ENCODE measurements at regions not wholly inside any gene's neighbourhood (a gene's known extent, or its start where the extent isn't known, plus 50 kb on each side); places are given as distances from the start of the nearest gene placed in this dataset.

DNA sequence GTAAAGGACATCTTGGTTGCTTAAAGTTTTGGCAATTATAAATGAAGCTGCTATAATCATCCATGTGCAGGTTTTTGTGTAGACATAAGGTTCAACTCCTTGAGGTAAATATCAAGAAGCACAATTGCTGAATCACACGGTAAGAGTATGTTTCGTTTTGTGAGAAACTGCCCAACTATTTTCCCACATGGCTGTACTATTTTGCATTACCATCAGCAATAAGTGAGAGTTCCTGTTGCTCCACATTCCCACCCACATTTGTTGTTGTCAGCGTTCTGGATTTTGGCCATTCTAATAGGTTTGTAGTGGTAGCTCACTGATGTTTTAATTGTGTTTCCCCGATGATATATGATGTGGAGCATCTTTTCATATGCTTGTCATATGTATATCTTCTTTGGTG is 118.5 kb upstream of the KCNMB2 start:
- no peaks in the 10 kb centered on the region for H3K27me3 ChIP-seq (replicated peaks; ENCODE audit: control insufficient read depth, insufficient read depth, low read length)
- TF ChIP-seq, protein P1, sequence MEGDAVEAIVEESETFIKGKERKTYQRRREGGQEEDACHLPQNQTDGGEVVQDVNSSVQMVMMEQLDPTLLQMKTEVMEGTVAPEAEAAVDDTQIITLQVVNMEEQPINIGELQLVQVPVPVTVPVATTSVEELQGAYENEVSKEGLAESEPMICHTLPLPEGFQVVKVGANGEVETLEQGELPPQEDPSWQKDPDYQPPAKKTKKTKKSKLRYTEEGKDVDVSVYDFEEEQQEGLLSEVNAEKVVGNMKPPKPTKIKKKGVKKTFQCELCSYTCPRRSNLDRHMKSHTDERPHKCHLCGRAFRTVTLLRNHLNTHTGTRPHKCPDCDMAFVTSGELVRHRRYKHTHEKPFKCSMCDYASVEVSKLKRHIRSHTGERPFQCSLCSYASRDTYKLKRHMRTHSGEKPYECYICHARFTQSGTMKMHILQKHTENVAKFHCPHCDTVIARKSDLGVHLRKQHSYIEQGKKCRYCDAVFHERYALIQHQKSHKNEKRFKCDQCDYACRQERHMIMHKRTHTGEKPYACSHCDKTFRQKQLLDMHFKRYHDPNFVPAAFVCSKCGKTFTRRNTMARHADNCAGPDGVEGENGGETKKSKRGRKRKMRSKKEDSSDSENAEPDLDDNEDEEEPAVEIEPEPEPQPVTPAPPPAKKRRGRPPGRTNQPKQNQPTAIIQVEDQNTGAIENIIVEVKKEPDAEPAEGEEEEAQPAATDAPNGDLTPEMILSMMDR (IDR thresholded peaks at IDR 0.05; ENCODE audit: insufficient read depth in 1 of 2, low read depth in 1 of 2, low read length in 1 of 2, severe bottlenecking in 1 of 2, unreplicated experiment in 1 of 2), result no peak
- ChIA-PET POLR2A (no interaction called here), CTCF (no interaction called here)
- DNase-seq, result no peak
- no peaks in the 10 kb centered on the region for H3K9me3 Mint-ChIP-seq (ENCODE audit: unreplicated experiment)
- H3K9me3 ChIP-seq, result no peaks in the 10 kb centered on the region
- H3K4me3 ChIP-seq (ENCODE audit: low read depth, low read length), result no peak overlapping the region
- no peaks in the 10 kb centered on the region for H3K4me1 Mint-ChIP-seq (ENCODE audit: low read depth, unreplicated experiment)
- H3K36me3 Mint-ChIP-seq (ENCODE audit: insufficient read depth, unreplicated experiment), result no peaks in the 10 kb centered on the region
- H3K36me3 ChIP-seq (ENCODE audit: control insufficient read depth, insufficient read depth, low read length), result no peaks in the 10 kb centered on the region
- BruUV-seq (replicated peaks), result no TSS peak
- H3K4me3 Mint-ChIP-seq (ENCODE audit: unreplicated experiment), result no peak overlapping the region
- intact Hi-C loops (cut with micrococcal nuclease; ENCODE audit: unreplicated experiment), result no loop called here
- H3K4me1 ChIP-seq, result no peaks in the 10 kb centered on the region
- H3K27ac Mint-ChIP-seq (ENCODE audit: unreplicated experiment), result no peak overlapping the region
- H3K27me3 Mint-ChIP-seq (ENCODE audit: insufficient read depth, unreplicated experiment), result peaks cover 8% of the 10 kb centered on the region

DNA sequence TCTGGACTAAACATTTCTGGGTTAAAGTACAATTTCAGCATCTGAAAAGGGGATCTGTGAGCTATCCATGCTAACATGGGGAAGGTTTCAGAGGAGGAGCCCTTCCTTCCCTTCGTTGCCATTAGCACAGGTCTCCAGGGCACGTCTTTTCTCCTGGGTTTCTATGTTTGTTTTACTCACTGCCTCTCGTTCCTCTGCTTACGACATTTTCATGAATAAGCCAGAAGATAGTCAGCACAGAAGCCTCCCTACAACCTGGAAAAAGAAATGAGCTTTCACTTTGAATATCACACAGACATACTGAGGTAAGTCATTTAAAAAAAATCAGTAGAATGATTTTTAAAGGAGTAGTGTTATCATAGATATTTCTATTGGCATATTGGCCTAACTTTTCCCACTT is 117.2 kb upstream of the KCNMB2 start:
- Histone ChIP-seq H3K27me3 (replicated peaks; ENCODE audit: control insufficient read depth, insufficient read depth, low read length) (no peaks in the 10 kb centered on the region), H3K36me3 (ENCODE audit: control insufficient read depth, insufficient read depth, low read length) (no peaks in the 10 kb centered on the region), H3K4me1 (no peaks in the 10 kb centered on the region), H3K9me3 (no peaks in the 10 kb centered on the region), H3K4me3 (ENCODE audit: low read depth, low read length) (no peak overlapping the region)
- no peak for DNase-seq
- intact Hi-C loops (cut with micrococcal nuclease; ENCODE audit: unreplicated experiment), result no loop called here
- H3K36me3 Mint-ChIP-seq (ENCODE audit: insufficient read depth, unreplicated experiment), result no peaks in the 10 kb centered on the region
- no peaks in the 10 kb centered on the region for H3K9me3 Mint-ChIP-seq (ENCODE audit: unreplicated experiment)
- H3K4me3 Mint-ChIP-seq (ENCODE audit: unreplicated experiment), result no peak overlapping the region
- no peaks in the 10 kb centered on the region for H3K4me1 Mint-ChIP-seq (ENCODE audit: low read depth, unreplicated experiment)
- H3K27ac Mint-ChIP-seq (ENCODE audit: unreplicated experiment), result no peak overlapping the region
- TF ChIP-seq, protein P1 (IDR thresholded peaks at IDR 0.05; ENCODE audit: insufficient read depth in 1 of 2, low read depth in 1 of 2, low read length in 1 of 2, severe bottlenecking in 1 of 2, unreplicated experiment in 1 of 2), result no peak
- peaks cover 2% of the 10 kb centered on the region for H3K27me3 Mint-ChIP-seq (ENCODE audit: insufficient read depth, unreplicated experiment)
- BruUV-seq (replicated peaks), result no TSS peak
- ChIA-PET POLR2A (no interaction called here), CTCF (no interaction called here)

DNA sequence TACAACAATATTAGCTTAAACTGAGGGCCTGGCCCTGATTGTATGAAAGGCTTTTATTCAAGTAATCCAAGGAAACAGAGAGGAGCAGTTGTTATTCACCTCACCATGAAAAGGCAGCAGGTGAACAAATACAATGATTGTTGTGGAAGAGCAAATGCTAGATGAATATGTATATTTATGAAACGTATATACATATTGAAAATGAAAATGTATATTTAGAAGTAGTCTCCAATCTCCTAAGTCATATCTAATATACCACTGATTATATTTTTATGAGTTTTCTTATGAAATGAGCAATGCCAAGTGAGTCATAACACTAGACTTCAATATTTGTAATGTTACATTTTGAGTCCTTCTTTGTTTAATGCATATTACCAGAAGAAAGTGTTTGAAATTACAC is 116.2 kb upstream of the KCNMB2 start:
- no TSS peak for BruUV-seq (replicated peaks)
- Mint-ChIP-seq H3K4me1 (ENCODE audit: low read depth, unreplicated experiment) (no peaks in the 10 kb centered on the region), H3K4me3 (ENCODE audit: unreplicated experiment) (no peak overlapping the region), H3K27ac (ENCODE audit: unreplicated experiment) (no peak overlapping the region), H3K9me3 (ENCODE audit: unreplicated experiment) (no peaks in the 10 kb centered on the region), H3K27me3 (ENCODE audit: insufficient read depth, unreplicated experiment) (peaks cover 2% of the 10 kb centered on the region), H3K36me3 (ENCODE audit: insufficient read depth, unreplicated experiment) (no peaks in the 10 kb centered on the region)
- intact Hi-C loops (cut with micrococcal nuclease; ENCODE audit: unreplicated experiment), result no loop called here
- DNase-seq, result no peak
- Histone ChIP-seq H3K4me1 (no peaks in the 10 kb centered on the region), H3K4me3 (ENCODE audit: low read depth, low read length) (no peak overlapping the region), H3K27me3 (replicated peaks; ENCODE audit: control insufficient read depth, insufficient read depth, low read length) (no peaks in the 10 kb centered on the region), H3K9me3 (no peaks in the 10 kb centered on the region), H3K36me3 (ENCODE audit: control insufficient read depth, insufficient read depth, low read length) (no peaks in the 10 kb centered on the region)
- ChIA-PET CTCF (no interaction called here), POLR2A (no interaction called here)
- TF ChIP-seq, protein P1 (IDR thresholded peaks at IDR 0.05; ENCODE audit: insufficient read depth in 1 of 2, low read depth in 1 of 2, low read length in 1 of 2, severe bottlenecking in 1 of 2, unreplicated experiment in 1 of 2), result no peak

All from Caco-2 (cell line).